Astrocyte of the spinal cord (primary cell): ENCODE measurements at regions not wholly inside any gene's neighbourhood (a gene's known extent, or its start where the extent isn't known, plus 50 kb on each side); places are given as distances from the start of the nearest gene placed in this dataset.

Experiments
- DNase-seq: peaks from one replicate; pipeline ENCODE4 v3.0.0; 2011; ENCODE audit warnings: low read depth, low spot score
- H3K4me3 ChIP-seq: 2 replicates; pipeline ENCODE4 v1.5.1; 2011; ENCODE audit warnings: low read depth, mild to moderate bottlenecking, low read length, moderate library complexity
- in situ Hi-C: cut with HindIII; loops from 2 replicates; pipeline ENCODE4 v1.10.0; 2017; ENCODE audit warnings: low sequenced_read_pairs
- TF ChIP-seq, protein P1 (sequence below): IDR thresholded peaks from 2 replicates; pipeline ENCODE4 v1.5.1; 2012; ENCODE audit warnings: low read depth, mild to moderate bottlenecking, low read length, inconsistent platforms

DNA sequence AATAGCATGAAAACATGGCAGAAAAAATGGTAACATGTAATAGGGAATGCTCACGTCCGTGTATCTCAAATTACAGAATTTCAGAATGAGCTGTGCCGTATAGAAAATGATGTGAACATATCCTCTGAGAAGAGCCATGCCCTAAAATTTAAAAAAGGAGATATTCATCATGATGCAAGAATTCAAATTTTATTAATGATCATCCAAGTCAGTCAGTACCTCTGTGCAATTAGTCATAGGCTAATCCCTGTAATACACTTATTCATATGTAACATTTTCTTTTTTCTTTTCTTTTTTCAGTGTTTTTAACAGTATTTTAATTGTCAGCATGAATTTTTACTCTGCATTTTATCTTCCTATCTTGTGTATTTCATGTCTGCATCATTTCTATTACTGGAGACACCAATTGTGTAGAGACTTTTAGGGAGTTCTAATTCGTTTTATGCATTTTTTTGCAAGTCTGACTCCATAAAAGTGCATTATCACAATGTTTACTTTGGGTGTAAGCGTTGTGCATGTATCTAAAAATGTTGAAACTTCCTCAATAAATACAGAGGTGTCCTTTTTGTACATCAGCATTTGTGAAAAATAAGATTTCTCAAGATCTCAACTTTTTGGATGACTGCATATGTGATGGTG, 1103.7 kb upstream of the CELF2 start:
- no peak for DNase-seq
- in situ Hi-C loops, result no loop called here
- TF ChIP-seq, protein P1, sequence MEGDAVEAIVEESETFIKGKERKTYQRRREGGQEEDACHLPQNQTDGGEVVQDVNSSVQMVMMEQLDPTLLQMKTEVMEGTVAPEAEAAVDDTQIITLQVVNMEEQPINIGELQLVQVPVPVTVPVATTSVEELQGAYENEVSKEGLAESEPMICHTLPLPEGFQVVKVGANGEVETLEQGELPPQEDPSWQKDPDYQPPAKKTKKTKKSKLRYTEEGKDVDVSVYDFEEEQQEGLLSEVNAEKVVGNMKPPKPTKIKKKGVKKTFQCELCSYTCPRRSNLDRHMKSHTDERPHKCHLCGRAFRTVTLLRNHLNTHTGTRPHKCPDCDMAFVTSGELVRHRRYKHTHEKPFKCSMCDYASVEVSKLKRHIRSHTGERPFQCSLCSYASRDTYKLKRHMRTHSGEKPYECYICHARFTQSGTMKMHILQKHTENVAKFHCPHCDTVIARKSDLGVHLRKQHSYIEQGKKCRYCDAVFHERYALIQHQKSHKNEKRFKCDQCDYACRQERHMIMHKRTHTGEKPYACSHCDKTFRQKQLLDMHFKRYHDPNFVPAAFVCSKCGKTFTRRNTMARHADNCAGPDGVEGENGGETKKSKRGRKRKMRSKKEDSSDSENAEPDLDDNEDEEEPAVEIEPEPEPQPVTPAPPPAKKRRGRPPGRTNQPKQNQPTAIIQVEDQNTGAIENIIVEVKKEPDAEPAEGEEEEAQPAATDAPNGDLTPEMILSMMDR, result no peak
- no peak overlapping the region for H3K4me3 ChIP-seq

DNA sequence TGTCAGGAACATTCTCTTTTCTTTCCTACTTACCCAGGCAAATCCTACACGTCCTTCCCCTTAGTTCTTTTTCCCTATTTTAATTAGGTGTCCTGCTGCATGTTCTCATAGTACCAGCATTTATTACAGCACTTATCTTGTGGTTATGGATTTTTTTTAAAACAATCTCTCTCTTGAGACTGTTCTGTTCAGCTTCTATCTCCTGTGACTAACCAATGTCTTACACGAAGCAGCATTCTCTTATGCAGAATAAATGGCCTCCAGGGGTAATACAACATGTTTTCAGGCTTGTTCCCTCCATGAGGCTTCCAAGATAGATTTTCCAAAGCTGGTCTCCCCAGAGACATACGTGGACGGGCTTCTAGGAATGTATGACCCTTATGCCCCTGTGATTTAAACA, 1096.1 kb upstream of the CELF2 start:
- TF ChIP-seq, protein P1, result no peak
- DNase-seq, result no peak
- no peak overlapping the region for H3K4me3 ChIP-seq
- in situ Hi-C loops, result no loop called here

DNA sequence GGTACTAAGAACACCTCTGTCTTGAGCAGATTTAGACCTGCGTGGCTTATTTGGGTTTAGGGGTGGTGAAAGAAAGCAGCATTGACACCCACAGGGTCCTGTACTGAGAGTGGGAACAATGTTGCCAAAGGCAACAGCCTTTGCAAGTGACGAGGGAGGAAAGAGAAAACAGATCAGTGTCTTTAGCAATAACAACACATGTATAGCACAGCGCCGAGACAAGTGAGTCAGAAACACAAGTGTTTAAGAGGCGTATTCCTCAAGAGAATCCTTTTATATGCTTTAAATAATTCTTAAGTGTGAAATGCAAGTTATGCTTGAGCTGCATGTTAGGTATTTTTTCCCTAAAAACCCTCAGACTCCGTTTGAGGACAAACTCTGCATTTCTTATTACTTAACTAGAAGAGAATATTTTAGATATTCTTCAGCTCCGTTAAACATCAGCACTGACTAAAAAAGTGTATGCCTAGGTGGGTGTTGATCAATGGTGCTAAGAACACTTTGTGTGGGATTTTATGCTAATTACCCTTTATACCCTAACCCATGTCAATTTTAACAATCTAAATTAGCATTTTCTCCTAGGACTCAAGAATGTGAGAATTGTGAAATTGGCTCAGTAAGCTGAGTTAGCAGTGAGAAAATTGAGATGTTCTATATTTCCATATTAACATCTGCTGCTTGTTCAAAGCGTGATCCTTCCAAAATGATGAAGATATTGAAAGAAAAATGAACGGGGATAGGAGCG, 1095.4 kb upstream of the CELF2 start:
- H3K4me3 ChIP-seq, result no peak overlapping the region
- in situ Hi-C loops, result no loop called here
- no peak for DNase-seq
- TF ChIP-seq, protein P1, result no peak

DNA sequence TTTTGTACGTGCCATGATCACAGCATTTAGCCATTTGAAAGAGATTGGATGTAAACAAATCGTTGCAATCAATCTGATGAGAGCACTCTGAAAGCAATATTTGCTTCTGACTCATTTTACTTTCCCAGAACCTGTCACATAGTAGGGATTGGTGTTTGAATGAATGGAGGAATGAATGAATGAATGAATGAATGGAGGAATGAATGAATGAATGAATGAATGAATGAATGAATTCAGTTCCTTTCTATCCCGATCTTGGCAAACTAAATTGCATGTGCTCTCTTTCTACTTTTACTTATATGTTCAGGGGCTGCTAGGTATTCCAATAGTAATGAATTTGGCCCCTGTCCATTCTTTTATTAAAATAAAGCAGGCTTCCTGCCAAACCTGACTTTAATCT, 1091.7 kb upstream of the CELF2 start:
- in situ Hi-C loops, result no loop called here
- TF ChIP-seq, protein P1, result no peak
- no peak overlapping the region for H3K4me3 ChIP-seq
- DNase-seq, result no peak

DNA sequence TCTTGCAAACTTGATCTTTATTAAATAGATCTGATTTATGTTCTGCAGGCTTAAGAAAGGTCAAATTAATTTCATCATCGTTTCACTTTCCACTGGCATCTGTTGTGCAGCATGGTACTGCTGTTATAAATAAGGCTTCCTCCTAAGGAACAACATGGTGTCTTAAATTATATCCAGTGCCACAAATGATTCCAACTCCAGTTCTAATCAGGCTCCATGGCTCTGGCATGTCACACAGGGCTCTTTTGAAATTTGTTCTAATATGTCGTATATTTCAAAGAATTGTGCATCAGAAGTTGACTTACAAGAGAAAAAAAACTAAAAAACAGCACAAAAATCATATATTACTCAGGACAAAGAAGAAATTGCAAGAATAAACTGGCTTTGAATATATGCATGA, 1090.8 kb upstream of the CELF2 start:
- in situ Hi-C loops, result no loop called here
- DNase-seq, result no peak
- H3K4me3 ChIP-seq, result no peak overlapping the region
- TF ChIP-seq, protein P1, result no peak

DNA sequence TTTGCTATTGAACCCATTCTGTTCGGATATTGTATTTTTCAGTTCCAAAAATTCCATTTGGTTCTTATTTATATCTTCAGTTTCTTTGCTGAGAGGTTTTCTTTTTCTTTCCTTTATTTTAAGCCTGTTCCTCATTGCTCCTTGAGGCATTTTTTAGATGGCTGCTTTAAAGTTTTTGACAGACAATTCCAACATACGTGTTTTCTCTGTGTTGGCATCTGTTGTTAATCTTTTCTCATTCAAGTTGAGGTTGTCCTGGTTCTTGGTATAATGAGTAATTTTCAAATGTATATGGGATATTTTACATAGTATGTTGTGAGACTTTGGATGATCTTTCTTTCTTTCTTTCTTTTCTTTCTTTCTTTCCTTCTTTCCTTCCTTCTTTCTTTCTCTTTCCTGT, 1078.0 kb upstream of the CELF2 start:
- H3K4me3 ChIP-seq, result no peak overlapping the region
- TF ChIP-seq, protein P1, result no peak
- no peak for DNase-seq
- in situ Hi-C loops, result no loop called here
